Activated CD4-positive, alpha-beta memory T cell treated with anti-CD3 and anti-CD28 coated beads, Interleukin-2, amount 10 ng/mL, durations not matched to agents 7 days and 5 days (primary cell): ENCODE measurements at regions not wholly inside any gene's neighbourhood (a gene's known extent, or its start where the extent isn't known, plus 50 kb on each side); places are given as distances from the start of the nearest gene placed in this dataset.

ENCODE experiments used
- CTCF ChIA-PET: fragments of 350-600 bp; sonication (Branson Sonifier 250); formaldehyde crosslinking; loops from one replicate; lab custom pipeline; 2021; ENCODE audit warnings: antibody characterized with exemption, inconsistent platforms; lab: Charles Lee
- POLR2A ChIA-PET: fragments of 350-600 bp; sonication (Branson Sonifier 250); formaldehyde crosslinking; loops from one replicate; lab custom pipeline; 2021; ENCODE audit warnings: antibody characterized with exemption; lab: Charles Lee
- DNase-seq: peaks from one replicate; pipeline ENCODE4 v3.0.0-alpha.2; 2020
- H3K27ac Mint-ChIP-seq: one replicate; pipeline ENCODE4 v1.8.0; 2021; ENCODE audit warnings: mild to moderate bottlenecking, mixed read lengths
- H3K27me3 Mint-ChIP-seq: one replicate; pipeline ENCODE4 v1.8.0; 2021; ENCODE audit warnings: mixed read lengths
- H3K36me3 Mint-ChIP-seq: one replicate; pipeline ENCODE4 v1.8.0; 2021; ENCODE audit warnings: low read depth, mixed read lengths
- H3K4me1 Mint-ChIP-seq: one replicate; pipeline ENCODE4 v1.8.0; 2021; ENCODE audit warnings: mixed read lengths
- H3K4me3 Mint-ChIP-seq: one replicate; pipeline ENCODE4 v1.8.0; 2021; ENCODE audit warnings: mild to moderate bottlenecking, mixed read lengths
- H3K9me3 Mint-ChIP-seq: one replicate; pipeline ENCODE4 v1.8.0; 2021; ENCODE audit warnings: mixed read lengths

DNA sequence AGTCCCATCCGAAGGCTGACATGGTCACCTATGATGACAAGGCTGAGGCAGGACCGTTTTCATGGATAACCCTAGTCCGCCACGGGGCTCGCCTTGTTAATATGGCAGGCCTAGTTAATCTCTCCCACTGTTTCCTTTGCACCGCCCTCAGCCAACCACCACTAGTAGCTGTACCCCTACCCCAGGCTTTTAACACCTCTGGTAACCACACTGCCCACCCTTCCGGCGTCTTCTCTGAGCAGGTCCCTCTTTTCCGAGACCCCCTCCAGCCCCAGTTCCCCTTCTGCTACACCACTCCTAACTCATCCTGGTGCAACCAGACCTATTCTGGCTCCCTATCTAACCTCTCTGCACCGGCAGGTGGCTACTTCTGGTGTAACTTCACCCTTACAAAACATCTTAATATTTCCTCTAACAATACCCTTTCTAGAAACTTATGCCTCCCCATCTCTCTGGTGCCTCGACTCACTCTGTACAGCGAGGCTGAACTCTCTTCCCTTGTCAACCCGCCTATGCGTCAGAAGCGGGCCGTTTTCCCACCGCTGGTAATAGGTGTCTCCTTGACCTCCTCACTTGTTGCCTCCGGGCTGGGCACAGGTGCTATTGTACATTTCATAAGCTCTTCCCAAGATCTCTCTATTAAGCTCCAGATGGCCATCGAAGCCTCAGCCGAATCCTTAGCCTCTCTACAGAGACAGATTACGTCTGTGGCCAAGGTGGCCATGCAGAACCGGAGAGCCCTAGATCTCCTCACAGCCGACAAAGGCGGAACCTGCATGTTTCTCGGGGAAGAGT is 964.4 kb downstream of the RPA4 start:
- DNase-seq: no peak
- ChIA-PET POLR2A (no interaction called here), CTCF (no interaction called here)
- Mint-ChIP-seq H3K27me3 (no peaks in the 10 kb centered on the region), H3K4me1 (no peaks in the 10 kb centered on the region), H3K4me3 (no peak overlapping the region), H3K27ac (no peak overlapping the region), H3K9me3 (peaks cover 30% of the 10 kb centered on the region), H3K36me3 (no peaks in the 10 kb centered on the region)

DNA sequence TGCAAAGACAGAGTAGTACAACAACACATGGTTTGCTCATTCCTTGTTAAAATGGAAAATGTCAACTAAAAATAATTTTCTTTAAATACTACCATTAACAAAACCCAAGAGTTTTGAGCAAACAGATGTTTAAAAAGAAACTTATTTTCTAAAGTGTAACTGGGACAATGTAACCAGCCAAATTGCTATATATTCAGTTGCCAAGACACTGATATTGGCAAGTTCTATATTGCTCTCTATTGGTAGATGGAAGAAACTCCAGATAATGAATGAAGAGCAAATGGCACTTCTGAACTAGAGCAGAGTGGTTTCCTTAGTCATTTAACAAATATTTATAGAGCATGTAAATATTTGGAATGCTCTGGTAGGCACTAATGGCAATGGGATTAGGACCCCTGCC is 966.2 kb downstream of the RPA4 start:
- ChIA-PET CTCF (no interaction called here), POLR2A (no interaction called here)
- Mint-ChIP-seq H3K27me3 (no peaks in the 10 kb centered on the region), H3K36me3 (no peaks in the 10 kb centered on the region), H3K9me3 (peaks cover 20% of the 10 kb centered on the region), H3K27ac (no peak overlapping the region), H3K4me1 (no peaks in the 10 kb centered on the region), H3K4me3 (no peak overlapping the region)
- no peak for DNase-seq

DNA sequence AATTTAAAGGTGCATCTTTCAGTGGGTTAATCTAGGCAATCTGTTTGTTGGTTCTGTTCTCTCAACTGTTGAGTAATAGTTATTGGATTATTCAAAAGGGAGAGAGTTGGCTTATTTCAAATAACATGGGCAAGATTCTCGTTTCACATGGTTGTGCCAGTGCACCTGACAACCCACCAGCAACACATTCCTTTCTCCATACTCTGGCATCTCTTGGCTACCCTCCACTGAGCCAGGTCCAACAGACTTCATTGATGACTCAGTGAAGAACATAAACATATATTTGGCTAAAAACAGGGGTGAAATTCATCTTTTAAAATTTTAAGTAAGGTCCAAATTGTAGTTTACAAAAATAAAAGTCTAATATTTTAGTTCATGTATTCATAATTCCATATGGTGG is 967.2 kb downstream of the RPA4 start:
- Mint-ChIP-seq H3K4me3 (no peak overlapping the region), H3K27me3 (no peaks in the 10 kb centered on the region), H3K36me3 (no peaks in the 10 kb centered on the region), H3K9me3 (peaks cover 16% of the 10 kb centered on the region), H3K4me1 (no peaks in the 10 kb centered on the region), H3K27ac (no peak overlapping the region)
- POLR2A ChIA-PET: no interaction called here
- CTCF ChIA-PET: no interaction called here
- no peak for DNase-seq

DNA sequence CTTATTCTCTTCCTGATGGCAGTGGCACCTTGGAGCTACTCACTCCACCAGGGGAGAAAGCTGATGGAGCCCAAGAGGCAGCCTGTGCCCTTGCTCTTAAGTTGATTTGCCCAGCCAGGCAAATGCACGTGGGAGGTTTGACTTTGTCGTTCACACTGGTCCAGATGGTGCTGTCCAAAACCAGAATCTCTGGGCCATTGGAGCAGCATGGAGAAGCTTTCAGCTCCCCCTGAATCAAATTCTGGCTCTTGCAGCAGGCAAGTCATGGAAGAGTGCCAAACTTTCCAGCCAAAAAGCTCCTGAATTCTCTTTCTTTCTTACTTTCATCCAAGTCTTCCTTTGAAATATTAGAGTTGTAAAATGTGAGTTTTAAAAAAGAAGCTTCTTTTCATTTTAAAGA is 970.4 kb downstream of the RPA4 start:
- DNase-seq: no peak
- ChIA-PET CTCF (no interaction called here), POLR2A (no interaction called here)
- Mint-ChIP-seq H3K4me1 (no peaks in the 10 kb centered on the region), H3K9me3 (no peaks in the 10 kb centered on the region), H3K4me3 (no peak overlapping the region), H3K27ac (no peak overlapping the region), H3K27me3 (no peaks in the 10 kb centered on the region), H3K36me3 (no peaks in the 10 kb centered on the region)

DNA sequence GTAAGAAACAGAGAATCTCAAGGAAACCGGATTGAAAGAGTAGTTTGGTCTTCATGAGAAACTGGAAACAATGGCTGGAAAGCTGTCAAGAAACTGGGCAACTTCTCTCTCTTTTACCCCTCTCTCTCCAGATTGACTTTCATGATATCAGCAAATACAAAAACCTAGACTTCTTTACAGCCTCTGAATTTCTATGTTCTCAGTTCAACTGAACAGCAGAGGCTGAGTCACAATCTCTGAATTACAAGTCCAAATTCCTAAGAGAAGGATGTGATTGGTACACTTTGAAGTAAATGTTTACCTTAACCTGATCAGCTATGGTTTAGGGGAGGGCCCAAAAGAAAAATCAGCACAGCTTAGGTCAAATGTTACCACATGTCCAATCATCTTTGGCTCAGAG is 974.9 kb downstream of the RPA4 start:
- ChIA-PET CTCF (no interaction called here), POLR2A (no interaction called here)
- no peaks in the 10 kb centered on the region for H3K27me3 Mint-ChIP-seq
- no peak overlapping the region for H3K27ac Mint-ChIP-seq
- H3K36me3 Mint-ChIP-seq: no peaks in the 10 kb centered on the region
- DNase-seq: no peak
- H3K9me3 Mint-ChIP-seq: no peaks in the 10 kb centered on the region
- H3K4me1 Mint-ChIP-seq: no peaks in the 10 kb centered on the region
- H3K4me3 Mint-ChIP-seq: no peak overlapping the region

DNA sequence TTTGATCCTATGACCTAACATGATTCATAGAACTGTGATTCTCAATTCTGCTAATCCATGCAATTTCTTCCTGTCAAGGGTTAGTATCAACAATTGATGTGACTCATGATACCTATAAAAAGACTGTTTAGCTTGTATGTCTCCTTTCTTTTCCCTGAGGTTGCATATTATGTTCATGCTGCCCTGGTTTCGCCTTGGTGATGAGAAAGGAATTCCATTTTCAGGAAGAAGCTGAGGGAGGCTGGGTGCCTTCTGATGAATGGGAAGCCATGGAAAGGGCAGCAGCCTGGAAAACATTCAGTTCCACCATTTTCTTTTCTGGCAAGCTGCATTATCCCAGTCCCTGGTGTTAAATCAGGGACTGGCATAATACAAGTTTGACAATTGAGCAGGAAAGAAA is 976.5 kb downstream of the RPA4 start:
- ChIA-PET POLR2A (no interaction called here), CTCF (no interaction called here)

DNA sequence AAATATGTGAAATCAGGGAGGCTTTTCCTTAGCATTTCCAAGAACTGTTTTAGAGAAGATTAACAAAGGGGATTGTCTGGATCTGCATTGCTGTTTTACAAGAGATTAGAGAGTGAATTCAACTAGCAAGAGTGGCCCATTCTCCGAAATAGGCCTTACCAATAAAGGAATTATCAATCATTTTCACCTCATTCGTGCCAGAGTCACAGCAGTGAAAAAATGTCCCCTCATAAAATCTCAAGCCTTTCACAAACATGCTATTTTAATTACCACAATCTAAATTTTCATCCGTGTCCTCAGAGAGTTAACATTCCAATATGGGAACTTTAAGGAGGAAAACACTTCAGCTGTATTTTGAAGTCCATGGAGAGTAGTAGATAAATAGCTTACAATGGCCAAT is 979.6 kb downstream of the RPA4 start:
- no peak overlapping the region for H3K27ac Mint-ChIP-seq
- no peaks in the 10 kb centered on the region for H3K36me3 Mint-ChIP-seq
- no peaks in the 10 kb centered on the region for H3K4me1 Mint-ChIP-seq
- ChIA-PET CTCF (no interaction called here), POLR2A (no interaction called here)
- no peaks in the 10 kb centered on the region for H3K9me3 Mint-ChIP-seq
- DNase-seq: no peak
- no peaks in the 10 kb centered on the region for H3K27me3 Mint-ChIP-seq
- H3K4me3 Mint-ChIP-seq: no peak overlapping the region

More for the DNA sequence above, 976.5 kb downstream of the RPA4 start:
- Mint-ChIP-seq H3K27me3 (no peaks in the 10 kb centered on the region), H3K27ac (no peak overlapping the region), H3K9me3 (no peaks in the 10 kb centered on the region), H3K4me1 (no peaks in the 10 kb centered on the region), H3K4me3 (no peak overlapping the region), H3K36me3 (no peaks in the 10 kb centered on the region)
- DNase-seq: no peak

DNA sequence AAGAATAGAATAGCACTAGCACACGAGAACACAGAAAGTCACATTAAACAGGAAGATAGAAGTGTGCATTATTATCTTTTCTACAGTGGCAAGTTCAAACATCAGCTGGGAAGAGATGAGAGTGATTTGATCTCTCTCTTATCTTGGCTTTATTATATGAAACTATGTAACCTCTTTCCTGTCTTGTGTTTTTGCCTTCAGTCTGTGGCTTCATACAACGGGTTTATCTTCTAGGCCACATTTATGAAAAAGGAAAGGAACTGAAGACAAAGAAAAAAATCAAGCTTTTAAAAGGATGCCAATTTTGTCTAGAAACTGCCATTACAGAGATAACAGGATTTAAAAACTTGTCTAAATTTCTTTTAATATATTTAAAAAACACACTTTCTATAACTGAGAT is 983.6 kb downstream of the RPA4 start:
- DNase-seq: no peak
- POLR2A ChIA-PET: no interaction called here

DNA sequence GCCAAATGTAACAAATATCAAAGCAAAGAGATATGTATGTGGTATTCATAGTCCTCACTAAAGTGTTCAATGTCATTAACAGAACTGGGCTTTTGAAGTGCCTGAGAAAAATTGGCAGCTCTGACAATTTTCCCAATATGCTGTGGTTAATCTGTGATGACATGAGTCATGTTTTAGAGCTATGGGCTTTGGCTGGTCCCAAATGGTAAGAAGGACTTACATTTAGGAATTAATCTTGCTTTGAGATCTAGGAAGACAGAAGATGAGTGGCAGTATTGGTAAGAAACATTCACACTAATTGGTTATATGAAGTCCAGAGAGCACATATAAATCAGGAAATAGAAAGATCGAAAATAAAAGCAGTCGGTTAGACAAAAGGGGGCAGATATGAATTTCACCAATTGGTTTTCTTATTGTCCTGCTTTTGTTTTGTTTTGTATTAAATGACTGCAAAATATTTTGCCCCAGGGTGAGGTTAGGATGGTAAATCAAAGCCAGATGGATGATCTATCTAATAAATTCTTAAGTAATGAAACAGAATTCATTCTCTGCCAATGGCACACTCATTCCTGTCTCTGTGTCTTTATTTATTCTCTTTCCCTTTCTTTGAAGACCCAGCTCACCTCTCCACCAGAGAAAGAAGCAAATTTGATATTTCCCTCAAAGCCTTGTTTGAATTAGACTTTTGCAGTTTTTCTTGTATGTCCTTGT is 993.1 kb downstream of the RPA4 start:
- no peaks in the 10 kb centered on the region for H3K36me3 Mint-ChIP-seq
- ChIA-PET POLR2A (no interaction called here), CTCF (no interaction called here)
- no peak overlapping the region for H3K27ac Mint-ChIP-seq
- no peak overlapping the region for H3K4me3 Mint-ChIP-seq
- no peak for DNase-seq
- no peaks in the 10 kb centered on the region for H3K9me3 Mint-ChIP-seq
- H3K4me1 Mint-ChIP-seq: no peaks in the 10 kb centered on the region
- H3K27me3 Mint-ChIP-seq: no peaks in the 10 kb centered on the region

More for the DNA sequence above, 983.6 kb downstream of the RPA4 start:
- Mint-ChIP-seq H3K4me3 (no peak overlapping the region), H3K36me3 (no peaks in the 10 kb centered on the region), H3K4me1 (no peaks in the 10 kb centered on the region), H3K9me3 (no peaks in the 10 kb centered on the region), H3K27ac (no peak overlapping the region), H3K27me3 (no peaks in the 10 kb centered on the region)
- CTCF ChIA-PET: no interaction called here

DNA sequence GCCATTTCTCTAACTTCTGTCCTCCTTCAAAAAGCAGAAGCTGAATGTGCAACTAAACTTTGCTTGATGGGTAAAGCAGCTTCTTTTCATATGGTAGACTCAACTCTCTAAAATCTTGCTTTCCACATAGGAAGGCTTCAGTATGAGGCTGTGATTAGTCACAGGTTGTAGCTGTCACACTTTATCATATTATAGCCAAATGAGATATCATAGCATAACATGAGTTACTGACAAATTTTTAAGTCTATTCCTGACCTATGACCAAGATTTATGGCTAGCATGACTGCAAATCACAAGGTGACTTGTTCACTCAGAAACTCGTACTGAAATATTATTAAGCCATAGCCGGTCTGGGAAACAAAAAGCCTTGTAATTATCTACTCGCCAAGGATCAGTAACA is 998.6 kb downstream of the RPA4 start:
- POLR2A ChIA-PET: no interaction called here
- H3K27ac Mint-ChIP-seq: no peak overlapping the region
- no peaks in the 10 kb centered on the region for H3K9me3 Mint-ChIP-seq
- no peak for DNase-seq
- no peak overlapping the region for H3K4me3 Mint-ChIP-seq
- CTCF ChIA-PET: no interaction called here
- H3K36me3 Mint-ChIP-seq: no peaks in the 10 kb centered on the region
- no peaks in the 10 kb centered on the region for H3K4me1 Mint-ChIP-seq
- H3K27me3 Mint-ChIP-seq: no peaks in the 10 kb centered on the region

DNA sequence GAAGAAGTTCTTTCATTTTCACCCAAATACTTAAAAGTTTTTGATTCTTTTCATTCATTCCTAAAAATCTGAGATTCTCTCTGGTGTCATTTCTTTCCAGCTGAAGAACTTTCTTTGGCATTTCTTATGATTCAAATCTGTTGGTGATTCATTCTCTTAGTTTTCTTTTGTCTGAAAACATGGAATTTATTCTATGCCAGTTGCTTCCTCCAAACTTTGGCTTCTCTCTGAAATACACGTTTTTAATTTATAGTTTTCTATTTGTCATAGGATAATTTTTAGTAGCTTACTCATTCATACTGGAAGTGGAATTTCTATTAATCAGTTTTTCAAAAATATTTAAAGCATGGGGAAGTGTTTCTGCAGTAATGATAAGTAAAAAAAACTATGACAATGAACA is 1012.0 kb downstream of the RPA4 start:
- H3K4me3 Mint-ChIP-seq: no peak overlapping the region
- no peaks in the 10 kb centered on the region for H3K27me3 Mint-ChIP-seq
- no peaks in the 10 kb centered on the region for H3K36me3 Mint-ChIP-seq
- H3K27ac Mint-ChIP-seq: no peak overlapping the region
- no peaks in the 10 kb centered on the region for H3K9me3 Mint-ChIP-seq
- ChIA-PET CTCF (no interaction called here), POLR2A (no interaction called here)
- no peak for DNase-seq
- H3K4me1 Mint-ChIP-seq: no peaks in the 10 kb centered on the region

DNA sequence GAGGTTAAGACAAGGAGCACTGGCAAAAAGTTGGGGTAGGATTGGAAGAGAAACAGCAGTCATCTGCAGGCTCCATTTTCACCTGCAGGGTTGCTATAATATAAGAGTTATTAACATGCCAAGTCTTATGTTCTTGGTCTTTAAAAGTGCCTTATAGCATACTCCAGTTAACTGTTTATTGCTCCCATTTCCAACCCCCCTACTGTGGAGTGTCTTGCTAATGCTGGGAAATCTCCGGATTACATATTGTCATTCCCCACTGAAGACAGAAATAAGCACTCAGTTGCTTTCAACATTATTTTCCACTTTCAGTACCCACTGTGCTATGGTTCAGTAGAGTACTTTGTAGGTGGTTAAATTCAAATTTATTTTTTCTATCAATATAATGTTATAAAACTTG is 1014.3 kb downstream of the RPA4 start:
- Mint-ChIP-seq H3K4me1 (no peaks in the 10 kb centered on the region), H3K27me3 (no peaks in the 10 kb centered on the region), H3K36me3 (no peaks in the 10 kb centered on the region), H3K27ac (no peak overlapping the region), H3K4me3 (no peak overlapping the region), H3K9me3 (no peaks in the 10 kb centered on the region)
- POLR2A ChIA-PET: no interaction called here
- DNase-seq: no peak
- CTCF ChIA-PET: no interaction called here

DNA sequence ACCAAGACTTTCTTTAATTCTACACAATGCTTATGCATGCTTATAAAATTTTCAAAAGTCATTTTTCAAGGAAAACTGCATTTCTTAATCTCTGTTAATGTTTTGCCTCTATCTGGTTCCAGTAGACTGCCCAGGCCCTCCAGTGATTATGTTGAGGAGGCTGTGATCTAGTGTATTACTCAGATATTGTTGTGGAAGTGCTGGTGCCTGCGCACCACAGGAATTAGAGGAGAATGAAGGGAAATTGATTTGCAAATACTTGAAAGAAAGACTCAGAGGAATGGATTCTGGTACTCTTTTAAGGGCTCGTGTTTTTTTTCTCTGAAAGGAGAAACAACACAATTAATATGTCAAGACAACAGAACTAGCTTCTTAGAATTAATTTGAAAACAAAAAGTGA is 1015.1 kb downstream of the RPA4 start:
- Mint-ChIP-seq H3K27me3 (no peaks in the 10 kb centered on the region), H3K4me3 (no peak overlapping the region), H3K27ac (no peak overlapping the region), H3K9me3 (no peaks in the 10 kb centered on the region), H3K36me3 (no peaks in the 10 kb centered on the region), H3K4me1 (no peaks in the 10 kb centered on the region)
- no peak for DNase-seq
- CTCF ChIA-PET: no interaction called here
- POLR2A ChIA-PET: no interaction called here

DNA sequence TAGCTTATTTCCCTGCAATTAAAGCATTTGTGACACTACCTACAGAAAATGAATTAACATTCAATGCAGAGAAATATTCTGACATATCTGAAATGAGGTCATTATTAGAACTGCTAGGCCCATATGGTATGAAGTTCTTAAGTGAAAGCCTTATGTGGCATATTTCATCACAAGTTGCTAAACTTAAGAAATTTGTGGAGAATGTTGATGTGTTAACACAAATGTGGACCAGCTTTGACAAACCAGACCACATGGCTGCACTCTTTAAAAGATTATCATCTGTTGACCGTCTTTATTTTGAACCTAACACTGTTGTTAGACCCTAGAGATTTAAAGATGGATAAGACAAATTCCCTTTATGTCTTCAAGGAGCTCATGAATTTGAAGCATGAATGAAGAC is 1024.1 kb downstream of the RPA4 start:
- ChIA-PET CTCF (no interaction called here), POLR2A (no interaction called here)
- Mint-ChIP-seq H3K27me3 (no peaks in the 10 kb centered on the region), H3K4me1 (no peaks in the 10 kb centered on the region), H3K9me3 (no peaks in the 10 kb centered on the region), H3K27ac (no peak overlapping the region), H3K4me3 (no peak overlapping the region), H3K36me3 (no peaks in the 10 kb centered on the region)
- no peak for DNase-seq
